Naive thymus-derived CD8-positive, alpha-beta T cell (primary cell): ENCODE measurements at regions not wholly inside any gene's neighbourhood (a gene's known extent, or its start where the extent isn't known, plus 50 kb on each side); places are given as distances from the start of the nearest gene placed in this dataset.
A peak's percentile ranks its signal among the peaks of the same experiment; 100 is the strongest.

Experiments used
- ATAC-seq, 2 donors: fragments of 150-1000 bp; cut with Tn5 transposase in 1 of 2; sonication (Bioruptor Pico), chemical (Tn5 transposase) in 1 of 2; 1 replicate in 1 of 2; 2 replicates in 1 of 2; pipeline ENCODE4 v1.10.0; 2021; ENCODE audit warnings: mild to moderate bottlenecking in 2 of 2, moderate library complexity in 2 of 2
- POLR2A ChIA-PET: fragments of 350-600 bp; sonication (Branson Sonifier 250); formaldehyde crosslinking; loops from one replicate; lab custom pipeline; 2021; ENCODE audit warnings: antibody characterized with exemption; lab: Charles Lee
- DNase-seq, 10 donors: peaks; one replicate each; pipeline versions ENCODE4 v3.0.0 to v3.0.0-alpha.2; 2020 to 2022
- H3K27ac Mint-ChIP-seq, 10 donors: one replicate each; pipeline ENCODE4 v1.8.0; 2020 to 2022; ENCODE audit warnings: mild to moderate bottlenecking in 10 of 10, mixed read lengths in 10 of 10, moderate library complexity in 4 of 10, inconsistent platforms in 1 of 10
- H3K27me3 Mint-ChIP-seq, 5 donors: one replicate each; pipeline ENCODE4 v1.8.0; 2021 to 2022; ENCODE audit warnings: mixed read lengths in 5 of 5
- H3K36me3 Mint-ChIP-seq, 3 donors: one replicate each; pipeline ENCODE4 v1.8.0; 2020 to 2022; ENCODE audit warnings: mixed read lengths in 3 of 3, mild to moderate bottlenecking in 2 of 3, inconsistent platforms in 1 of 3
- H3K4me1 Mint-ChIP-seq, 4 donors: one replicate each; pipeline ENCODE4 v1.8.0; 2021 to 2022; ENCODE audit warnings: mixed read lengths in 4 of 4
- H3K4me3 Mint-ChIP-seq, 10 donors: one replicate each; pipeline ENCODE4 v1.8.0; 2020 to 2022; ENCODE audit warnings: mild to moderate bottlenecking in 10 of 10, mixed read lengths in 10 of 10, moderate library complexity in 6 of 10, inconsistent platforms in 1 of 10
- H3K9me3 Mint-ChIP-seq, 9 donors: one replicate each; pipeline ENCODE4 v1.8.0; 2020 to 2022; ENCODE audit warnings: mixed read lengths in 9 of 9, mild to moderate bottlenecking in 3 of 9, inconsistent platforms in 1 of 9, moderate library complexity in 1 of 9

DNA sequence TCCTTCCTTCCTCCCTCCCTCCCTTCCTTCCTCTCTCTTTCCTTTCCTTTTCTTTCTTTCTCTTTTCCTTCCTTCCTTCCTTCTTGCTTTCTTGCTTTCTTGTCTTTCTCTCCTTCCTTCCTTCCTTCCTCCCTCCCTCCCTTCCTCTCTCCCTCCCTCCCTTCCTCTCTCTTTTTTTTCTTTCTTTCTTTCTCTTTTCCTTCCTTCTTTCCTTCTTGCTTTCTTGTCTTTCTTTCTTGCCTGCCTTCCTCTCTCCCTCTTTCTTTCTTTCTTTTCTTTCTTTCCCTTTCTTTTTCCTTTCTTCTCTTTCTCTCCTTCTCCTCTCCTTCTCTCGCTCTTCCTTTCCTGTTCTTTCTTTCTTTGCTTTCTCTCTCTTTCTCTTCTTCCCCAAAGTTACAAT lies 728.4 kb upstream of the ADAMTS5 start:
- Mint-ChIP-seq H3K27ac (no peak overlapping the region), H3K27me3 (peaks cover 0 to 10% (median 3%) of the 10 kb centered on the region in 5 donors), H3K36me3 (no peaks in the 10 kb centered on the region), H3K4me3 (no peak overlapping the region), H3K9me3 (peaks cover 0 to 4% (median 0%) of the 10 kb centered on the region in 9 donors), H3K4me1 (no peaks in the 10 kb centered on the region)
- DNase-seq (no peak), ATAC-seq (no peak)
- POLR2A ChIA-PET = no interaction called here

DNA sequence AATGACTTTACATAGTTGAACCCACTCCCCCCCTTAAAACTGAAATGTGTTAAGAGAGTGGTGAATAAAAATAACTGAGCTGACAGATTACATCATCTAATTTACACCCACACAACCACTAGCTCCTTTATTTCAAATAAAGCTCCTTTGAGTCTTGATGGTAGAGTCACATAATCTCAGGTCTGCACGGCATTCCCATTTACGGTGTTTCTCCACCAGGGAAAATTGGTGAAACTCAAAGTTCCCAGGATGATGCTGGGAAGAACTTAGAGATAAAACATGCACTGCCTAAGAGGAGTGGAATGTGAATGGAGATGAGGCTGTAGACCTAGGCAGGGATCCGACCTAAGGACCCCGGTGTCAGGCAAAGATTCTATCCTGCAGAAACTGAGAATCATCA lies 727.8 kb upstream of the ADAMTS5 start:
- POLR2A ChIA-PET = no interaction called here
- H3K27ac Mint-ChIP-seq = no peak overlapping the region
- DNase-seq (no peak), ATAC-seq (no peak)
- H3K27me3 Mint-ChIP-seq = peaks cover 0 to 10% (median 3%) of the 10 kb centered on the region in 5 donors
- H3K4me3 Mint-ChIP-seq = no peak overlapping the region
- H3K4me1 Mint-ChIP-seq = no peaks in the 10 kb centered on the region
- H3K9me3 Mint-ChIP-seq = peaks cover 0 to 4% (median 0%) of the 10 kb centered on the region in 9 donors
- no peaks in the 10 kb centered on the region for H3K36me3 Mint-ChIP-seq

DNA sequence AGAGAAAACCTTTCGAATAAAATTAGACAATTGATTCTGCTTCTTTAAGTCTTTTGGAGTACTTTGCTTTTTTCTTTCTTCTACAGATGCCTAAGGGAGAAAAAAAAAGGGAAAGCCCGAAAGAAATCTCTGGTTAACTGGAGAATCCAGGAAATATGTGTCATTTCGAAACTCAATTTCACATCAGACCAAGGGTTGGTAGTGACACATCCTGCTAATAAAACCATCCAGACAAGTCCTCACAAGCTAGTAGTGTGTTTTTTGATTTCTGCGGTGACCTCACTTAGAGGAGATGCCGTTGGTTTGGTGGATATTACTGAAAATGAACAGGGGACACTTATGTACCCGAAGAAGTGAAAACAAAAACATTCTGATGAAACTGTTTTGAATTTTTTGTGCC lies 726.5 kb upstream of the ADAMTS5 start:
- no peak overlapping the region for H3K27ac Mint-ChIP-seq
- DNase-seq = no peak
- POLR2A ChIA-PET = no interaction called here
- peaks cover 0 to 7% (median 2%) of the 10 kb centered on the region in 9 donors for H3K9me3 Mint-ChIP-seq
- H3K27me3 Mint-ChIP-seq = peaks cover 0 to 10% (median 3%) of the 10 kb centered on the region in 5 donors
- no peak for ATAC-seq
- no peak overlapping the region for H3K4me3 Mint-ChIP-seq
- H3K36me3 Mint-ChIP-seq = no peaks in the 10 kb centered on the region
- H3K4me1 Mint-ChIP-seq = no peaks in the 10 kb centered on the region

DNA sequence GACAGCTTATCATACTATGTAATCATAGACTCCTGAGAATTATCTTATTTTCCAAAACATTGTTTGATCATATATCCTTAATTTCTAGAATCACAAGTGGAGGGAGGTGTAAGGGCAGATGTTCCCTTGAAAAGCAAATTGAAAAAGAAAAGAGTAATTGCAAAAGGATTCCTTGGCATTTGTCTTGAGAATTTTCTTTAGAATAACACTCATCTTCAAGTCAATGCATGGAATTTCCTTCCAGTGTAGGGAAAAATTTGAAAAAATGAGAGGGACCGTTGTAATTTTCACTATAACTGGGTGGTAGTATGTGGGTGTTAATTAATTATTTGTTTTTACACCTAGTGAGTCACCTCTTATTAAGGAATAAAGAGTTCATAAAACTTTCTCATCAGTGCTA lies 724.6 kb upstream of the ADAMTS5 start:
- Mint-ChIP-seq H3K4me1 (no peaks in the 10 kb centered on the region), H3K27ac (no peak overlapping the region), H3K9me3 (peaks cover 0 to 21% (median 3%) of the 10 kb centered on the region in 9 donors), H3K36me3 (no peaks in the 10 kb centered on the region), H3K27me3 (peaks cover 0 to 3% (median 2%) of the 10 kb centered on the region in 5 donors), H3K4me3 (no peak overlapping the region)
- DNase-seq (no peak), ATAC-seq (no peak)
- POLR2A ChIA-PET = no interaction called here

DNA sequence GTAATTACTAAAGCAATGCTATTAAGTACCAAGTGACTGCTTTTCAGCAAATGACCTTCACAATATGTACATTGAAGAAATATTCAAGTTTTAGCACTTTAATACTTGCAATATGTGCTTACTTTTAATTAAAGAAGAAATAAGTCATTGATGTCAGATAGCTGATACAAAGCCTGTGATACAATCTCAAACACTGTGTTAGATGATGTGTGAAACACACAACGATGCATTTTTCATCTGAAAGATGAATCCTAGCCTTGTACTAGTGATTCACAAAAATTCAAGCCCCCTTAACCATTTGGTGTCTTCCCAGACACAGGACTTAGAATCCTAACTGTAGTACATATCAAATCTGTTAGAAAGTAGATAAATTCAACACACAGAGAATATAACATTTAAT lies 724.1 kb upstream of the ADAMTS5 start:
- Mint-ChIP-seq H3K27ac (no peak overlapping the region), H3K27me3 (peaks cover 0 to 3% (median 2%) of the 10 kb centered on the region in 5 donors), H3K36me3 (no peaks in the 10 kb centered on the region), H3K9me3 (peaks cover 0 to 22% (median 3%) of the 10 kb centered on the region in 9 donors), H3K4me3 (no peak overlapping the region), H3K4me1 (no peaks in the 10 kb centered on the region)
- DNase-seq (no peak), ATAC-seq (no peak)
- POLR2A ChIA-PET = no interaction called here

DNA sequence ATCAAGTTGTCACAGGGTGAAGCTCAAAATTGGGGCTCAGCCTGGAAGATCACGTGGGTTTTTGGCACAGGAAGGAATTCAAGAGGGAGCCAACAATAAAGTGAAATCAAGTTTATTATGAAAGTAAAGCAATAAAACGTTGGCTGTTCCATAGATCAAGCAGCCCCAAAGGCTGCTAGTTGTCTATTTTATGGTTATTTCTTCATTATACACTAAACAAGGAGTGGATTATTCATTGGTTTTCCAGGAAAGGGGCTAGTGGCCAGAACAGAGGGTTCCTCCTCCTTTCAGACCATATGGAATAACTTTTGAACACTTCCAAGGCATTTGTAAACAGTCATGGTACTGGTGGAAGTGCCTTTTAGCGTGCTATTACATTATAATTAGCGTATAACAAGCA lies 723.5 kb upstream of the ADAMTS5 start:
- H3K27ac Mint-ChIP-seq = no peak overlapping the region
- H3K36me3 Mint-ChIP-seq = no peaks in the 10 kb centered on the region
- no peak for DNase-seq
- no peaks in the 10 kb centered on the region for H3K4me1 Mint-ChIP-seq
- H3K27me3 Mint-ChIP-seq = peaks cover 0 to 3% (median 2%) of the 10 kb centered on the region in 5 donors
- no peak overlapping the region for H3K4me3 Mint-ChIP-seq
- POLR2A ChIA-PET = no interaction called here
- no peak for ATAC-seq
- peaks cover 0 to 22% (median 4%) of the 10 kb centered on the region in 9 donors for H3K9me3 Mint-ChIP-seq

DNA sequence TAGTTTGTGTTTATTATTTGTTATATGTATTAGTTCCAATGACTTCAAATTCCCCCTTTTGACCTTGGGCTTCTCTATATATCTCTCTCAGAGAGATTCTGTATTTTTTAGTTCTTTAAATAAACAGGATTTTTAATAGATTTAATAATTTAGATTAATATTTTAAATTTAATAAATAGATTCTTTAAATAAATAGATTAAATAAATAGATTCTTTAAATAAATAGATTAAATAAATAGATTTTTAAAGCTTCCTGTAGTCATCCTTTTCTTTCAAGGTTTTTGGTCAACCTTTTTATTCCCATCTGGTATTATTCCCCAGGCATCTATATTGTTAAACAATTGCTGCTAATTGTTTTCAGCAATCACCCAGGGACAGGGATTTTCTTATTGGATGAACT lies 721.9 kb upstream of the ADAMTS5 start:
- no peak for ATAC-seq
- Mint-ChIP-seq H3K4me1 (no peaks in the 10 kb centered on the region), H3K27ac (no peak overlapping the region), H3K9me3 (peaks cover 0 to 22% (median 4%) of the 10 kb centered on the region in 9 donors), H3K27me3 (peaks cover 0 to 2% (median 0%) of the 10 kb centered on the region in 5 donors), H3K4me3 (no peak overlapping the region), H3K36me3 (no peaks in the 10 kb centered on the region)
- POLR2A ChIA-PET = no interaction called here
- DNase-seq = no peak

DNA sequence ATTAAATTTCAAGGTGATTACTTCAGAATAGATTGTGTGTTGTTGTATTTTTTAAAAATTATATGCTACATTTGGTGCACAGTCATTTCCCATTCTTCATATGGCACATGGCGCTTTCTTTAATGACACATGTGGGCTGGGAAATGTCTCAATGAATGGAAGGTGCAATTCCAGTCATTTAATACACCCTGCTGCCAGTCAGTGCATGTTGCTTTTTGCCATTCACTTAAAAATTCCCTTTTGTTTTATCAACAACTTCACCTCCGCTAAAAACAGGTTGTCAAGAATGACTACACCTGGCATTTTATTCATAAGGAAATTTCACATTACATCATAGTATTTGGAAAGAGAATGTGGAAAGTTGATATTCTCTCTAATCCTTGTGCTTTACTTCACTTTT lies 716.4 kb upstream of the ADAMTS5 start:
- ATAC-seq (no peak), DNase-seq (no peak)
- no peak overlapping the region for H3K27ac Mint-ChIP-seq
- POLR2A ChIA-PET = no interaction called here
- no peaks in the 10 kb centered on the region for H3K36me3 Mint-ChIP-seq
- H3K4me3 Mint-ChIP-seq = no peak overlapping the region
- H3K27me3 Mint-ChIP-seq = no peaks in the 10 kb centered on the region
- H3K9me3 Mint-ChIP-seq = peaks cover 0 to 31% (median 3%) of the 10 kb centered on the region in 9 donors
- H3K4me1 Mint-ChIP-seq = no peaks in the 10 kb centered on the region

DNA sequence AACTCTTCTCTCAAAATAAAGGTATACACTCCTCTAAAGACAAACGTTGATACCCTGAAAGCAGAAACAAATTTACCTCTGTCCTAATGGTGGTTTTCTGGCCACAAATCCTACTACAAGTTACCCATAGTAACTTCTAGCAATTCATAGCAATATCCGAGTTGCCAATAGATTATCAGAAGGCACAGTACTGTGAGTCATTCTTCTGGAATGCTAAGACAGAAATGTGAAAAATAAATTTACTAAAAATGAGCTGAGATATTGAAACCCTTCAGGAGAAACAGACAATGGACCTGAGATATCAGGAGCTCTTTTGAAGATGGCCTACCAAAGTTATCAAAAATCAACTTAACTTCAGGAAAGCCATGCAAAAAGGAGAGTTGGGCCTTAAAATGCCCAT lies 715.0 kb upstream of the ADAMTS5 start:
- POLR2A ChIA-PET = no interaction called here

DNA sequence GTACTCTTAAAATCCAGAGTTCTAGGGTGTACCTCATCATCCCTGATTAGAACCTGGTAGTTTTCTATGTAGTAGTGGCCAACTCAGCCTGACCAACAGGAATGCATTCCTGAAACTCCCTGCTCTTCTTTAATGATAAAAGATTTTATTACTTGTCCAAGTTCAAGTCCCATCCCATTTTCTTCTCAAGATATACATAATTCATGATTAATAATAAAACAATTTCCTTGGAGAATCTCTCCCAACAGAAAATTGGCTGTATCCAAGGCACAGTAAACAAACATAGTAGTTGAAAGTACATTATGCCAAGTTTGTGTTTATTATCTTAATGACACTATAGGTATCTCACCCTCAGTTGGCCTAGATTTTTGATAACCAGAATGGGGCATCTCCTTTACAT lies 714.1 kb upstream of the ADAMTS5 start:
- H3K27me3 Mint-ChIP-seq = no peaks in the 10 kb centered on the region
- no peak for ATAC-seq
- H3K4me1 Mint-ChIP-seq = no peaks in the 10 kb centered on the region
- POLR2A ChIA-PET = no interaction called here
- H3K36me3 Mint-ChIP-seq = no peaks in the 10 kb centered on the region
- H3K9me3 Mint-ChIP-seq = peaks cover 0 to 14% (median 2%) of the 10 kb centered on the region in 9 donors
- no peak overlapping the region for H3K4me3 Mint-ChIP-seq
- H3K27ac Mint-ChIP-seq = no peak overlapping the region
- DNase-seq = no peak

More for the DNA sequence above, 715.0 kb upstream of the ADAMTS5 start:
- Mint-ChIP-seq H3K36me3 (no peaks in the 10 kb centered on the region), H3K4me3 (no peak overlapping the region), H3K27ac (no peak overlapping the region), H3K9me3 (peaks cover 0 to 18% (median 2%) of the 10 kb centered on the region in 9 donors), H3K4me1 (no peaks in the 10 kb centered on the region), H3K27me3 (no peaks in the 10 kb centered on the region)
- ATAC-seq = no peak
- DNase-seq = no peak

DNA sequence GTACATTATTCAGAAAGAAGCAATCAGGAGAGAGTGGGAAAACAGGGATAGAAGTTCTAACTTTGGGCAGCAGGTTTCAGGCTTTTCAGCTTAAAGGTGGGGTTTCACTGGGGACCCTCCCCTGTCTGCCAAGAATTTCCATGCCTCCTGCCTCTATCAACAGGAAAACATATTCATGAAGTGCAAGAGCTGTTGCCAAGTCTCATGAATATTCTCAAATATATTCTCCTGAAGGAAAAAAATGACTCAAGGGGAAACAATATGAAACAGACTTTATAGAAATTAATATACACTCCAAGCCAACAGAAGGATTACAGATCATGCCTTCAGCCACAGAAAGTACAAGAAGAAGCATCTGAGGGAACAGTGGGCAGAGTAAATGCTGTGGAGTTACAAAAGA lies 713.3 kb upstream of the ADAMTS5 start:
- DNase-seq (no peak), ATAC-seq (no peak)
- Mint-ChIP-seq H3K36me3 (no peaks in the 10 kb centered on the region), H3K4me1 (no peaks in the 10 kb centered on the region), H3K27me3 (no peaks in the 10 kb centered on the region), H3K9me3 (peaks cover 0 to 14% (median 2%) of the 10 kb centered on the region in 9 donors), H3K4me3 (no peak overlapping the region), H3K27ac (peak overlapping the region in 1 of 10 donors; percentile 53)
- POLR2A ChIA-PET = no interaction called here

DNA sequence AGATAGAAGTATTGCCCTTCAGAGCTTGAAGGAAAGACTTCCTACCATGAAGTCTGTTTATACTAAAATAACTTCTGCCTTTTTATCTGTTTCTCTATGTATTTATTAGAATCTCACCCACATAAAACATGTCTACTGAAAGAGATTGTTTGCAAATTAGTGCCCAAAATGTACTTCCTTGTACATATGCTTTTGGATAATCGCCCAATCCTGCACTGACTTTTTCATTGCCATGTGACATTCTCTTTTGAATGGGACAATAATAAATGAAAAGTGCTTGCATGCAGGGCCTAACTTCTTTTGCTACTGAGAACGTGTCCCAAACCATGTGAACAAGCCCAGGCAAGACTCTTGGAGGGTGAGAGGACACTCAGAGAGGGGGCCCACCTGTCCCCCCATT lies 711.6 kb upstream of the ADAMTS5 start:
- DNase-seq (no peak), ATAC-seq (no peak)
- Mint-ChIP-seq H3K4me1 (no peaks in the 10 kb centered on the region), H3K27me3 (no peaks in the 10 kb centered on the region), H3K4me3 (no peak overlapping the region), H3K27ac (no peak overlapping the region), H3K36me3 (no peaks in the 10 kb centered on the region), H3K9me3 (peaks cover 0 to 14% (median 2%) of the 10 kb centered on the region in 9 donors)
- POLR2A ChIA-PET = no interaction called here

DNA sequence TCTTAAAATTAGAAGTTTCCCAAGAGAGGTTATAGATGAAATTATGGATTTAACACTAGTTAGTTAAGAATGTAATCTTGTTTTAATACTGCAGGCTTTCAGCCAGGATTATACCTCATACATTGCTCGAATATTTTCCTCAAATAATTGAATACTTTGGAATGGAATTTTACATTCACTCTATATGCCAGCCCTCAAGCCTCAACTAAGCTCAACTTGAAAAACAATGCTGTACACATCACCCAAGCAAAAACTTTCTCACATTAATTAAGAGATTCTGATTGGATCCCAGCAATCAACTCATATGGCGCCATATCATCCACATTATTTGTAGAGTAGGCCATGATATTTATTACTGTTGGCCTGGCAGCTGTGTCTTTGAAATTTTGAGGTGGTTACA lies 710.7 kb upstream of the ADAMTS5 start:
- ATAC-seq (no peak), DNase-seq (no peak)
- H3K27ac Mint-ChIP-seq = no peak overlapping the region
- POLR2A ChIA-PET = no interaction called here
- H3K27me3 Mint-ChIP-seq = no peaks in the 10 kb centered on the region
- no peaks in the 10 kb centered on the region for H3K36me3 Mint-ChIP-seq
- no peak overlapping the region for H3K4me3 Mint-ChIP-seq
- H3K9me3 Mint-ChIP-seq = peaks cover 0 to 8% (median 2%) of the 10 kb centered on the region in 9 donors
- no peaks in the 10 kb centered on the region for H3K4me1 Mint-ChIP-seq

DNA sequence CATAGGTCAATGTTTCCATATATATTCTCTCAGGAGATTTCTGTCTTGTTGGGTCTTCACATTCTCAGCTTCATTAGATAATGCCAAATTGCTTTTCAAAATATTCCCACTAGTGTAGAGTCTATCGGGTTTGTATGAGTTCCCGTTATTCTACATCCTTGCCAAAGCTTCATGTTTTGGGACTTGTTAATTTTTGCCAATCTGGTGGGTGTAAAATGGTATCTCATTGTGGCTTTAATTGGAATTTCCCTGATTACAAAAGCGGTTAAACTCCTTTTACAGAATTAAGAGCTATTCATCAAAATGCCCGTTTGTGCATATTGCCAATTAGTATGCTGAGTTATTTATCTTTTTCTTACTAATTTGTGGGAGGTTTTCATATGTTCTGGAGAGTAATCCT lies 708.4 kb upstream of the ADAMTS5 start:
- Mint-ChIP-seq H3K9me3 (peaks cover 0 to 2% (median 0%) of the 10 kb centered on the region in 9 donors), H3K27ac (no peak overlapping the region), H3K36me3 (no peaks in the 10 kb centered on the region), H3K27me3 (no peaks in the 10 kb centered on the region), H3K4me3 (no peak overlapping the region), H3K4me1 (no peaks in the 10 kb centered on the region)
- no peak for ATAC-seq
- no peak for DNase-seq
- POLR2A ChIA-PET = no interaction called here
